H9 (cell line): ENCODE measurements at regions not wholly inside any gene's neighbourhood (a gene's known extent, or its start where the extent isn't known, plus 50 kb on each side); places are given as distances from the start of the nearest gene placed in this dataset.

Experiments used
- DNase-seq: peaks from one replicate; pipeline ENCODE4 v3.0.0-alpha.2; 2017
- H2AFZ ChIP-seq: one replicate; pipeline ENCODE4 v1.6.1; 2013; ENCODE audit warnings: mild to moderate bottlenecking, low read length, control low read depth, moderate library complexity
- H2AK5ac ChIP-seq: 2 replicates; pipeline ENCODE4 v1.6.1; 2013; ENCODE audit warnings: low read length, control low read depth, mixed read lengths; ENCODE audit not compliant: insufficient read length
- H2BK120ac ChIP-seq: one replicate; pipeline ENCODE4 v1.6.1; 2013; ENCODE audit warnings: low read depth, mild to moderate bottlenecking, low read length, control low read depth, inconsistent platforms; ENCODE audit not compliant: poor library complexity, severe bottlenecking
- H2BK12ac ChIP-seq: 2 replicates; pipeline ENCODE4 v1.6.1; 2013; ENCODE audit warnings: low read length, control low read depth, mixed read lengths, low read depth; ENCODE audit not compliant: insufficient read length
- H2BK15ac ChIP-seq: 2 replicates; pipeline ENCODE4 v1.6.1; 2013; ENCODE audit warnings: low read depth, low read length, control low read depth
- H2BK20ac ChIP-seq: one replicate; pipeline ENCODE4 v1.6.1; 2013; ENCODE audit warnings: low read depth, mild to moderate bottlenecking, low read length, control low read depth, inconsistent platforms; ENCODE audit not compliant: poor library complexity, severe bottlenecking
- H2BK5ac ChIP-seq: 2 replicates; pipeline ENCODE4 v1.6.1; 2013; ENCODE audit warnings: low read length, control low read depth, mixed read lengths; ENCODE audit not compliant: insufficient read length
- H3K14ac ChIP-seq: 2 replicates; pipeline ENCODE4 v1.6.1; 2013; ENCODE audit warnings: low read length, control low read depth; ENCODE audit not compliant: insufficient read depth
- H3K18ac ChIP-seq: 2 replicates; pipeline ENCODE4 v1.6.1; 2013; ENCODE audit warnings: low read depth, mild to moderate bottlenecking, mixed read lengths, low read length, control low read depth; ENCODE audit not compliant: insufficient read length
- H3K23ac ChIP-seq: 2 replicates; pipeline ENCODE4 v1.6.1; 2013; ENCODE audit warnings: low read length, control low read depth, mixed read lengths, low read depth; ENCODE audit not compliant: insufficient read length
- H3K23me2 ChIP-seq: 2 replicates; pipeline ENCODE4 v1.6.1; 2013; ENCODE audit warnings: low read depth, mild to moderate bottlenecking, mixed read lengths, low read length, control low read depth; ENCODE audit not compliant: insufficient read length, poor library complexity, severe bottlenecking
- H3K27ac ChIP-seq: 2 replicates; pipeline ENCODE4 v1.5.1; 2013; ENCODE audit warnings: low read length, control low read depth, mixed read lengths, low read depth; ENCODE audit not compliant: insufficient read length
- H3K27me3 ChIP-seq: 2 replicates; pipeline ENCODE4 v1.6.1; 2013; ENCODE audit warnings: low read length, control low read depth, inconsistent platforms; ENCODE audit not compliant: insufficient read depth
- H3K4ac ChIP-seq: 2 replicates; pipeline ENCODE4 v1.6.1; 2013; ENCODE audit warnings: low read depth, mild to moderate bottlenecking, control low read depth, inconsistent platforms, low read length, moderate library complexity
- H3K4me1 ChIP-seq: 2 replicates; pipeline ENCODE4 v1.6.1; 2013; ENCODE audit warnings: low read length, control low read depth, inconsistent platforms; ENCODE audit not compliant: insufficient read depth
- H3K4me2 ChIP-seq: 2 replicates; pipeline ENCODE4 v1.6.1; 2013; ENCODE audit warnings: low read length, control low read depth, mixed read lengths; ENCODE audit not compliant: insufficient read length, insufficient read depth
- H3K56ac ChIP-seq: 2 replicates; pipeline ENCODE4 v1.6.1; 2013; ENCODE audit warnings: low read depth, mild to moderate bottlenecking, mixed read lengths, low read length, control low read depth; ENCODE audit not compliant: insufficient read length
- H3K79me1 ChIP-seq: 2 replicates; pipeline ENCODE4 v1.6.1; 2013; ENCODE audit warnings: low read depth, mild to moderate bottlenecking, moderate library complexity, low read length, control low read depth, inconsistent platforms; ENCODE audit not compliant: insufficient read depth, poor library complexity, severe bottlenecking
- H3K79me2 ChIP-seq: 2 replicates; pipeline ENCODE4 v1.6.1; 2013; ENCODE audit warnings: low read length, control low read depth, inconsistent platforms; ENCODE audit not compliant: insufficient read depth
- H3K9ac ChIP-seq: 2 replicates; pipeline ENCODE4 v1.6.1; 2013; ENCODE audit warnings: low read length, control low read depth, mixed read lengths; ENCODE audit not compliant: insufficient read length; ENCODE audit errors: extremely low read depth
- H3K9me3 ChIP-seq: one replicate; pipeline ENCODE4 v1.6.1; 2013; ENCODE audit warnings: low read depth, low read length, inconsistent platforms; ENCODE audit not compliant: control insufficient read depth
- H3T11ph ChIP-seq: one replicate; pipeline ENCODE4 v1.6.1; 2013; ENCODE audit warnings: mild to moderate bottlenecking, low read length, control low read depth, inconsistent platforms
- H4K20me1 ChIP-seq: one replicate; pipeline ENCODE4 v1.6.1; 2013; ENCODE audit not compliant: control insufficient read depth, insufficient read length, insufficient read depth
- H4K5ac ChIP-seq: 2 replicates; pipeline ENCODE4 v1.6.1; 2013; ENCODE audit warnings: low read depth, mild to moderate bottlenecking, mixed read lengths, low read length, control low read depth; ENCODE audit not compliant: insufficient read length
- H4K8ac ChIP-seq: replicated peaks from 2 replicates; pipeline ENCODE4 v1.6.1; 2013; ENCODE audit warnings: low read length, control low read depth, mixed read lengths, low read depth; ENCODE audit not compliant: insufficient read length
- H4K91ac ChIP-seq: 2 replicates; pipeline ENCODE4 v1.6.1; 2013; ENCODE audit warnings: low read depth, mild to moderate bottlenecking, moderate library complexity, mixed read lengths, low read length, control low read depth; ENCODE audit not compliant: insufficient read length
- H3K27ac Mint-ChIP-seq, 3 experiments: 2 replicates in 2 of 3; 3 replicates in 1 of 3; pipeline ENCODE4 v1.8.0; 2020 to 2021; ENCODE audit warnings: mixed read lengths in 3 of 3, mild to moderate bottlenecking in 1 of 3, moderate library complexity in 1 of 3
- H3K27me3 Mint-ChIP-seq: 2 replicates; pipeline ENCODE4 v1.8.0; 2021; ENCODE audit warnings: low read depth, mild to moderate bottlenecking, moderate library complexity, mixed read lengths
- H3K36me3 Mint-ChIP-seq, 3 experiments: 2 replicates in 2 of 3; 3 replicates in 1 of 3; pipeline ENCODE4 v1.8.0; 2020 to 2021; ENCODE audit warnings: low read depth in 3 of 3, mixed read lengths in 3 of 3; ENCODE audit not compliant: insufficient read depth in 1 of 3
- H3K4me1 Mint-ChIP-seq, 2 experiments: 2 replicates each; pipeline ENCODE4 v1.8.0; 2020; ENCODE audit warnings: mixed read lengths in 2 of 2
- H3K4me3 Mint-ChIP-seq, 2 experiments: 2 replicates in 1 of 2; 3 replicates in 1 of 2; pipeline ENCODE4 v1.8.0; 2020 to 2021; ENCODE audit warnings: mild to moderate bottlenecking in 2 of 2, mixed read lengths in 2 of 2, moderate library complexity in 1 of 2
- H3K9me3 Mint-ChIP-seq, 2 experiments: 2 replicates in 1 of 2; 3 replicates in 1 of 2; pipeline ENCODE4 v1.8.0; 2020; ENCODE audit warnings: mild to moderate bottlenecking in 2 of 2, mixed read lengths in 2 of 2, moderate library complexity in 1 of 2
- WGBS: extraction: QIAGEN DNeasy Blood & Tissue Kit; methylation state at CpG from one replicate; pipeline ENCODE4 v1.1.7; 2013; ENCODE audit warnings: missing lambda C conversion rate, low lambda C conversion rate, mixed read lengths; ENCODE audit not compliant: insufficient read length; ENCODE audit errors: extremely low coverage; 5-methylcytosine and 5-hydroxymethylcytosine counted together
- TF ChIP-seq, protein P1 (sequence below): fragments of 200-600 bp; sonication (generic); conservative IDR thresholded peaks from 3 replicates; pipeline ENCODE4 v1.8.0; 2021; ENCODE audit warnings: antibody characterized with exemption, mild to moderate bottlenecking

- H4K20me1 ChIP-seq, result no peaks in the 10 kb centered on the region
- H3K27ac ChIP-seq, result no peak overlapping the region
- DNase-seq, result no peak
- H3K9me3 ChIP-seq, result no peaks in the 10 kb centered on the region
- TF ChIP-seq, protein P1, sequence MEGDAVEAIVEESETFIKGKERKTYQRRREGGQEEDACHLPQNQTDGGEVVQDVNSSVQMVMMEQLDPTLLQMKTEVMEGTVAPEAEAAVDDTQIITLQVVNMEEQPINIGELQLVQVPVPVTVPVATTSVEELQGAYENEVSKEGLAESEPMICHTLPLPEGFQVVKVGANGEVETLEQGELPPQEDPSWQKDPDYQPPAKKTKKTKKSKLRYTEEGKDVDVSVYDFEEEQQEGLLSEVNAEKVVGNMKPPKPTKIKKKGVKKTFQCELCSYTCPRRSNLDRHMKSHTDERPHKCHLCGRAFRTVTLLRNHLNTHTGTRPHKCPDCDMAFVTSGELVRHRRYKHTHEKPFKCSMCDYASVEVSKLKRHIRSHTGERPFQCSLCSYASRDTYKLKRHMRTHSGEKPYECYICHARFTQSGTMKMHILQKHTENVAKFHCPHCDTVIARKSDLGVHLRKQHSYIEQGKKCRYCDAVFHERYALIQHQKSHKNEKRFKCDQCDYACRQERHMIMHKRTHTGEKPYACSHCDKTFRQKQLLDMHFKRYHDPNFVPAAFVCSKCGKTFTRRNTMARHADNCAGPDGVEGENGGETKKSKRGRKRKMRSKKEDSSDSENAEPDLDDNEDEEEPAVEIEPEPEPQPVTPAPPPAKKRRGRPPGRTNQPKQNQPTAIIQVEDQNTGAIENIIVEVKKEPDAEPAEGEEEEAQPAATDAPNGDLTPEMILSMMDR, result no peak
- H3T11ph ChIP-seq, result no peak overlapping the region
- H3K27me3 ChIP-seq, result no peaks in the 10 kb centered on the region
- no CpG with 5 or more reads among the region's 2 CpGs for WGBS
- H3K36me3 Mint-ChIP-seq, result no peaks in the 10 kb centered on the region
- no peak overlapping the region for H4K91ac ChIP-seq
- H3K23me2 ChIP-seq, result no peaks in the 10 kb centered on the region
- H3K14ac ChIP-seq, result no peak overlapping the region
- H3K23ac ChIP-seq, result no peak overlapping the region
- no peak overlapping the region for H2BK12ac ChIP-seq
- no peak overlapping the region for H2BK20ac ChIP-seq
- no peak overlapping the region for H2BK120ac ChIP-seq
- no peak overlapping the region for H3K27ac Mint-ChIP-seq
- no peak overlapping the region for H2BK15ac ChIP-seq
- no peaks in the 10 kb centered on the region for H3K4me1 ChIP-seq
- no peak overlapping the region for H4K8ac ChIP-seq
- H3K9me3 Mint-ChIP-seq, result no peaks in the 10 kb centered on the region; a peak in 1 of 5 replicates
- H3K9ac ChIP-seq, result no peak overlapping the region
- no peak overlapping the region for H2AFZ ChIP-seq
- H3K4me3 Mint-ChIP-seq, result no peak overlapping the region
- H2AK5ac ChIP-seq, result no peak overlapping the region
- H3K4ac ChIP-seq, result no peak overlapping the region
- no peak overlapping the region for H4K5ac ChIP-seq
- H3K79me1 ChIP-seq, result no peaks in the 10 kb centered on the region
- H3K4me1 Mint-ChIP-seq, result peaks cover 0 to 7% of the 10 kb centered on the region in 2 experiments; a peak in 2 of 4 replicates
- no peak overlapping the region for H3K56ac ChIP-seq
- no peaks in the 10 kb centered on the region; the same call in 1 of the 2 replicates for H3K27me3 Mint-ChIP-seq
- H3K79me2 ChIP-seq, result no peaks in the 10 kb centered on the region
- H3K18ac ChIP-seq, result no peak overlapping the region
- H3K4me2 ChIP-seq, result no peak overlapping the region
- H2BK5ac ChIP-seq, result no peak overlapping the region
Measured at GRCh38 chr5:175336781-175337180, 107.2 kb downstream of the DRD1 start.
